C4-2B (cell line): ENCODE measurements at regions not wholly inside any gene's neighbourhood (a gene's known extent, or its start where the extent isn't known, plus 50 kb on each side); places are given as distances from the start of the nearest gene placed in this dataset.

Source experiments
- H3K27ac ChIP-seq: fragments of 450-650 bp; 2 replicates; pipeline ENCODE4 v1.5.1; 2017
- ZFX ChIP-seq: fragments of 450-650 bp; IDR thresholded peaks from 2 replicates; pipeline ENCODE4 v1.6.1; 2017
- TF ChIP-seq, protein P1 (sequence below): fragments of 450-650 bp; conservative IDR thresholded peaks from 2 replicates; pipeline ENCODE4 v1.5.1; 2017; ENCODE audit warnings: mild to moderate bottlenecking

DNA sequence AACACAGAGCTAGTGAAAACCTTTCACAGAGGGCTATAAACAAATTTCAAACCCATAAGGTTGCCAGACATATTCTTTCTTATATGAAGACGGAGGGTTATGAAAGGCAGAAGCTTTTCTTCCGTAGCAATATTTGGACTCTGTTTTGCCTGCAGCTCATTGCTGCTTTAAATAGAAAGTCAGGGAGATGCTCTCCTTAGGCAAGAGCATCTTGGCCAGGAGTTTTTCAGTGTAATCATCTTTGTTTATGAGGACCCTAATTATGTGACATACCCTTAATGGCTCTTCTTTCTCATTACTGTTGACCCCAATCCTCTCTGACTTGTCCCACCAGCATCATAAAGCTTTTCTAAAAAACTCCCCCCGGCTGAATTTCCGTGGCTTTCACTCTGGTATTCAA, 433.4 kb upstream of the NRXN1 start:
- no peak for TF ChIP-seq ZFX
- TF ChIP-seq, protein P1, sequence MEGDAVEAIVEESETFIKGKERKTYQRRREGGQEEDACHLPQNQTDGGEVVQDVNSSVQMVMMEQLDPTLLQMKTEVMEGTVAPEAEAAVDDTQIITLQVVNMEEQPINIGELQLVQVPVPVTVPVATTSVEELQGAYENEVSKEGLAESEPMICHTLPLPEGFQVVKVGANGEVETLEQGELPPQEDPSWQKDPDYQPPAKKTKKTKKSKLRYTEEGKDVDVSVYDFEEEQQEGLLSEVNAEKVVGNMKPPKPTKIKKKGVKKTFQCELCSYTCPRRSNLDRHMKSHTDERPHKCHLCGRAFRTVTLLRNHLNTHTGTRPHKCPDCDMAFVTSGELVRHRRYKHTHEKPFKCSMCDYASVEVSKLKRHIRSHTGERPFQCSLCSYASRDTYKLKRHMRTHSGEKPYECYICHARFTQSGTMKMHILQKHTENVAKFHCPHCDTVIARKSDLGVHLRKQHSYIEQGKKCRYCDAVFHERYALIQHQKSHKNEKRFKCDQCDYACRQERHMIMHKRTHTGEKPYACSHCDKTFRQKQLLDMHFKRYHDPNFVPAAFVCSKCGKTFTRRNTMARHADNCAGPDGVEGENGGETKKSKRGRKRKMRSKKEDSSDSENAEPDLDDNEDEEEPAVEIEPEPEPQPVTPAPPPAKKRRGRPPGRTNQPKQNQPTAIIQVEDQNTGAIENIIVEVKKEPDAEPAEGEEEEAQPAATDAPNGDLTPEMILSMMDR = no peak
- H3K27ac ChIP-seq = no peak overlapping the region

DNA sequence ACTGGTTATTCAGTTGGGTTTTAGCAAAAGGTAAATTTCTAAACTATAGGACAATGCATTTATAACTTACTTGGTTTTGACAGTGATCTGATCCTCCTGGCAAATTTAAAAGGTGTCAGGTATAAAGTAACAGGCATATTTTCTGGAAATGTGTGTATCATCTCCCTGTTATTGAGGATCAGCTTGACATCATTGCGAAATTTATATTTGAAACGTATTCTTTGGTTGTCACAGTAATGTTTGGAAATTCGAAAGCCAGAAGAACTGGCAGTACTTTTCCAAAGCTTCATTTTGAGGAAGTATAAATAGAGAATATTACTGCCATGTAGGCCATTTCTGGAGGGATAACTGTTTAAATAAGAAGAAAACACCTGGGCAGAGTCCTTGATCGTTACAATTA, 422.2 kb upstream of the NRXN1 start:
- TF ChIP-seq, protein P1 = no peak
- TF ChIP-seq ZFX = no peak

DNA sequence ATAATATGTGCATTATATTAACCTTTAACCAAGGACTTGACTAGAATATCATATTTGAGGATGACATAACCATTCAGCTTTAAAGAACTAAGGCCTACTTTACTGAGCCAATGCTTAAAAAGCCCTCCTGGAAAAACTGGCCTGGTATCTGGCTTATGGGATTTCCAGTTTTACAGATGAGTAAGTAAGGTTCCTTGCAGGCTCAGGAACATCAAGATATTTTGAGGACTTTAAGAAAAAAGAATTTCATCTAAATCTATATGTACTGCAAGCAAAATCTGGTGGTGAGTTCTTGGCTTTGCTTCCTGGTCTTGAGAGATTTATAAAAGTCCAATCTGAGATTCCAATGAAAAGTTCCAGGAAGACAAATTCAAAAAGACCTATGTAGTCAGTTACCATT, 417.0 kb upstream of the NRXN1 start:
- TF ChIP-seq, protein P1 = no peak
- no peak for TF ChIP-seq ZFX
- H3K27ac ChIP-seq = no peak overlapping the region

More for the DNA sequence above, 422.2 kb upstream of the NRXN1 start:
- H3K27ac ChIP-seq = no peak overlapping the region

DNA sequence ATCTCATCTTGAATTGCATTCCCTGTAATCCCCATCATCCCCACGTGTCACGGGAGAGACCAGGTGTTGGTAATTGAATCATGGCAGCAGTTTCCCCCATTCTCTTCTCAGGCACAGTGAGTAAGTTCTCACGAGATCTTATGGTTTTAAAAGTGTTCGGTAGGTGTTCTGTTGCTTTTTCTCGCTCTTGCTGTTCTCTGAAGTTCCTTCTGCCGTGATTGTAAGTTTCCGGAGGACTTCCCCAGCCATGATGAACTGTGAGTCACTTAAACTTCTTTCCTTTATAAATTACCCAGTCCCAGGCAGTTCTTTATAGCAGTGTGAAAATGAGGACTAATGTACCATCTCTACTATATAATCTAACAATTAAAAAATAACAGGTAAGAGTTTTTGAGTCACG, 409.9 kb upstream of the NRXN1 start:
- H3K27ac ChIP-seq = no peak overlapping the region
- TF ChIP-seq, protein P1 = no peak
- TF ChIP-seq ZFX = no peak

DNA sequence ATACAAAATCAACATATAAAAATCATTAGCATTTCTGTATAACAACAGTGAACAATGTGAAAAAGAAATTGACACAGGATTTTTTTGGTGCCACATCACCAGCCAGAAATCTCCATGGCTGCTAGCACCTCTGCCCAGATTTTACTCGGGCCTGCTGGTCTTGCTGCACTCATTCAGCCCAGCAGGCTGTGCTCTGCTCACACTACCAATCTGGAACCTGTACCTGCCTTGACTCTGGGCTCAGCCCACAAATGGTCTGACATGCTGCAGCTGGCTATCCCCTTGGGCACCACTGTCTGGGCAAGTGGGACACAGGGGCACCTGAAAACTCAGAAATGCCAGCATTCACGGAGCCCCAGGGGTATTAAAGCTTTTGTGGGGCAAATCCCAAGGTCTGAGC, 392.5 kb upstream of the NRXN1 start:
- H3K27ac ChIP-seq = no peak overlapping the region
- TF ChIP-seq ZFX = no peak

DNA sequence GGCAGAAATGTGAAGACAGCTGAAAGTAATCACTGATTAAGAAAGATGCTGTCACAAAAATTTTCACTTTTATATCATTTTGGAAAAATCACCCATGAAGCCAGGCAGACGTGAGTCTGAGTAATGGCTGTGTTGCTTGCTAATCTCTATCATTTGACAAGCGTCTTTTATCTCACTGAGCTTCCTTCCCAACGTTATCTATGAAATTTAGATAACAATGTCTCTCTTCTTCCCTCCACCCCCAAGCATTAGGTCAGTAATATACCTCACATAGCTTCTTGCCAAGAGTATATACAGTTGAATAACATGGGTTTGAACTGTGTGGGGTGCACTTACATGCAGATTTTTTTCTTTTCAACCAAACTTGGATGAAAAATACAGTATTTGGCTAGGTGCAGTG, 388.6 kb upstream of the NRXN1 start:
- H3K27ac ChIP-seq = no peak overlapping the region
- TF ChIP-seq, protein P1 = no peak
- TF ChIP-seq ZFX = no peak

DNA sequence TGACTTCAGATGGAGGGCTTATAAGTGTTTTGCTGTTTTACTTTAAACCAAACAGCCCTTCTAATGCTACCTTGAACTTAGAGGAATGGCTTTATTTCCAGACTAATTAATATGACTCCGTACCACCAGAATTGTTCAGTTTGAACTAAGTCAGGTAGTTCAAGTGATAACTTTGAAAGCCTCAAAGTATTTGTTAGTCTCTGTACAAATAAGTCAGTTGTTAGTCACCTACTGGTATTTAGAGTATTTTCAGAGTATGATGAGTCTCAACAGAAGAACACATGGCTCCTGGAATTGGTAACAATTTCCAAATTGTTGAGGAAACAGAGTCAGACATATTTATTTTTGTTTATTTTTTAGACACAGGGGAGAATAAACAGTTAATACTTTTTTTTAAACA, 381.8 kb upstream of the NRXN1 start:
- TF ChIP-seq, protein P1 = no peak
- TF ChIP-seq ZFX = no peak

DNA sequence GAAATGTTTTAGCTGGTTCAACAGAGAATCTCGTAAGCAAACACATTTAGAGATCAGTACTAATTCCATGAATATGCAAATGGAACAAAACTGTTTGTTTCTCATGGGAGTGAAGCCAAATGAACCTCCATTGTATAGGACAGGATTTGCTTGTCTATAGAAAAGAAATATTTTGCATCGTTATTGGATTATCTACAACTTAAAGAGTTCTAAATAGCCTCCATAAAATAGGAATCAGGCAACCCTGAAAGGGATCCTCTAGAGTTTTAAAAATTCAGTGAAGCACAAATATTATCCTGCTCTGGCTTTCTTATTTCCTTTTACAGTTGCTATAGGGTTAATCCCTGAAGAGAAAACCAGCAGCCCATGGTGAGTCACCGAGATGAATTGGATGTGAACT, 378.4 kb upstream of the NRXN1 start:
- no peak overlapping the region for H3K27ac ChIP-seq
- no peak for TF ChIP-seq ZFX
- TF ChIP-seq, protein P1 = no peak

More for the DNA sequence above, 381.8 kb upstream of the NRXN1 start:
- no peak overlapping the region for H3K27ac ChIP-seq
